RPMI7951 (cell line): ENCODE measurements at regions not wholly inside any gene's neighbourhood (a gene's known extent, or its start where the extent isn't known, plus 50 kb on each side); places are given as distances from the start of the nearest gene placed in this dataset.
"Not testable (repeated sequence)": the region's sequence is repeated elsewhere in the genome, so short reads cannot be mapped to it uniquely, and the experiment has no call there.

Experiments used
- DNase-seq: peaks from one replicate; pipeline ENCODE4 v3.0.0-alpha.2; 2012; ENCODE audit warnings: low read depth

DNA sequence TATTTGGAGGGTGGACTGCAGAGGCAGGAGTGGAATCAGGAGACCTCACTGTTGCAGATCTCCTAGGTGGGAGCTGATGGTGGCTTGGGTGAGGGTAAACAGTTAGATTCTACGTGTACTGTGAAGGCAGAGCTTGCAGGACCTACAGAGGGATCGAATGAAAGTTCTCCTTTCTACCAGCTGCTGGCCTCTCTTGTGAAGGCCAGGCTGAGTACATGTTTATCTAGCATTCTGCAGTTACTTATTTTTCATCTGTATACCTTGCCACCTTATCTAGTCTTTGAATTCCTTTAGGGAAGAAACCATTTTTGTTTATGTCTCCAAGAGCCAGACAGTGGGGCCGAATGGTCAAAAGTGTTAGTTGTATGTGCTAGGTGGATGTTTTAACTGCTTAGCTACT lies 57.6 kb downstream of the PTTG1 start:
- no peak for DNase-seq

- peak; percentile 84 for DNase-seq
Observed at GRCh38 chr5:160479926-160480325, 58.3 kb downstream of the PTTG1 start.

DNA sequence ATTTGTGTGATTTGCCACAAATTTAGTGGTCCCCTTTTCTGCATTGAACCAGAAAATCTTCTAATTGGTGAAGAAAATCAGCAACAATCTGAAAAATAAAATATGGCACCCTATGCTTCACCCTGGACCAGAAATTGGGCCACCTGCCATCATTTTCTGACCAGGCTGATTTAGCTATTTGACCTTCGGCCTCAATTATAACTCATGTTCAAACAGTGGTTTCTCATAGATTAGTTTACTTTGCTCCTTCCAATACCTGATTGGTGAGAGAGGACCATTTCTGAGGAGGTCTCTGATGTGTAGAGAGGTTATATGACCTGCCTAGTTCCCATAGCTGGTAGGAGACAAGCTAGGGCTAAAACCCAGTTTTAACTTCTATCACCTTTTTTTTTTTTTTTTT lies 59.0 kb downstream of the PTTG1 start:
- DNase-seq: no peak

- DNase-seq: no peak
Observed at GRCh38 chr5:160484678-160485077, 63.0 kb downstream of the PTTG1 start.

DNA sequence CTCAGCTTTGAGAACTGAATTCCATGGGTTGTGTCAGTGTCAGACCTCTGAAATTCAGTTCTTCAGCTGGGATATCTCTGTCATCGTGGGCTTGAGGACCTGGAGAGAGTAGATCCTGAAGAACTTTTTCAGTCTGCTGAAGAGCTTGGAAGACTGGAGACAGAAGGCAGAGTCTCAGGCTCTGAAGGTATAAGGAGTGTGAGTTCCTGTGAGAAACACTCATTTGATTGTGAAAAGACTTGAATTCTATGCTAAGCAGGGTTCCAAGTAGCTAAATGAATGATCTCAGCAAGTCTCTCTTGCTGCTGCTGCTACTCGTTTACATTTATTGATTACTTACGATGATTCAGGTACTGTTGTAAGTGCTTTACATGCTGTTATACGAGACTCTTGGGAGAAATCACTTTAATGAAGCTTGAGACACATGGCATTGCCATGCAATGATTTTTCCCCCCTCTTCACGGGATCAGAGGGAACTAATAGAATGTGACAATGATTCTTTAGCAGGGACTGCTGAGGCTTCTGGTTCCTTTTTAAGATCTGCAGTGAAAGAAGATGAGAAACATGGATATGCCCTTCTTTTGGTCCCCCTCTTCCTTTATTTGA lies 63.8 kb downstream of the PTTG1 start:
- no peak for DNase-seq

DNA sequence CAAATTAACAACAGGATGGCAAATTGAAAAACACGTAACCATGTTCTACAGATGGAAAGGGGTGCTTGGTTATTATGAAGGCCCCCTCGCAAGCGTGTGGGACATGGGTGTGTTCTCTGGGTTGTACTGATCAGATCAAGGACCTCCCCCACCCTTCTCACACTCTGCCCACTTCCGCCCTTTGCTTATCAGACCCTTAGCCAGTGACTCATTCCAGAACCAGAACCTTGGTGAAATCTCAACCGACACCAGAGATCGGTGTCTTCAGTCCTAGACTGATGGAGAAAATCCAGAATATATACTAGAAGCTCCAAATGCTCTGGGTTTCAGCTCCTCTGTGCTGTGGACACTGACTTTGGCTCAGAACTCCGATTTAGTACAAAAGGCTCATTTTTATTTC lies 64.9 kb downstream of the PTTG1 start:
- DNase-seq: no peak

- no peak for DNase-seq
Observed at GRCh38 chr5:160488394-160489325, 67.0 kb downstream of the PTTG1 start.

DNA sequence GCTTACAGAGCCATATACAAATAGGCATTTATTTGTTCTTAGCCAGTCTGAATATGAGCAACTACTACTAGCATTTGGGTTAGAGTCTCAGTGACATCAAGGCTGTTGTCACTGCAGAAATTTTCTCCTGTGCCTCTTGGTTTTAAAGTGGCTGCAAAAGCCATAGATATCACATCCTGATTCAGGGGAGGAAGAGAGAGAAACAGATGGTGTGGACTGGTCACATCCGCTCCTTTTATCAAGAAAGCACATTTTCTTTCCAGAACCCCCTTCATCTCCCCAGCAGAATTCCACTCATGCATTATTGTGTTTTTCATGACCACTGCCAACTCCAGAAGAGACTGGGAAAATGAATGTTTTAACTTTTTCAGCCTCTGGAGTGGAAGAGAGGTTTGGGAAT lies 69.8 kb downstream of the PTTG1 start:
- no peak for DNase-seq

GRCh38 chr5:160492565-160492964 lies 70.9 kb downstream of the PTTG1 start:
- peak; percentile 30 for DNase-seq

GRCh38 chr5:160493806-160494338 lies 72.2 kb downstream of the PTTG1 start:
- DNase-seq: no peak

DNA sequence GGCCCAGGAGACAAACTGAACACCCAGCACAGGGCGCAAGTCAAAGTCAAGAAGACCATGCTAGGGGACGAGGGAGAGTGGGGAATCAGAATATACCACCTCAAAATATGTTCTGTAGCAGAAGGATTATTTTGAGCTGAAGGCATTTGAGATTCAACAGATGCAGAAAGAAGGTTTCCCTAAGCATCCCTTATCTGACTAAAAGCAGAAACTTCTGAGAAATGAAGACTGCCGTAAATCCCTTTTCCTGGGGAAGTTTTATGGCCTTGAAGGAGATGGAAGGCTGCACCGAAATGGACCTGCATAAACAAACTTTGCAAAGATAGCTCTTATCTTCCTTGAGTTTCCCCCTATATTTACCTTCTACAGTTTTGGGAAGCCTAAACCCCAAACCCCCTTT lies 72.8 kb downstream of the PTTG1 start:
- DNase-seq: no peak

DNA sequence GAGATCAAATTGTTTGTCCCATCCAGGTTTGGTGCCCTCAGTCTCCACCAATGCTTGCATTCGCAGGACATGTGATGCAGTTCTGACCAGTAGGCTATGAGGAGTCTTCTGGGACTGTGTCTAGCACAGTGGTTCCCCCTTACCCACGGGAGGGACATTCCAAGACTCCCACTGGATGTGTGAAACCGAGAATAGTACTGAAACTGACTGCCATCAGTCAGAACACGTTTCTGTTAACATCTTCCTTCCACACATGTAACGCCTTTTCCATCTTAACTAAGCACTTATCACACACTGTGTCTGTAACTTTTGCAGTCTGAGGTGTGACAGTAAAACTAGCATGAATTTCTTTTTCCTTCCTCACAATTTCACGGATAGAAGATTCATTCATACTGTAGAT lies 74.7 kb downstream of the PTTG1 start:
- DNase-seq: no peak

DNA sequence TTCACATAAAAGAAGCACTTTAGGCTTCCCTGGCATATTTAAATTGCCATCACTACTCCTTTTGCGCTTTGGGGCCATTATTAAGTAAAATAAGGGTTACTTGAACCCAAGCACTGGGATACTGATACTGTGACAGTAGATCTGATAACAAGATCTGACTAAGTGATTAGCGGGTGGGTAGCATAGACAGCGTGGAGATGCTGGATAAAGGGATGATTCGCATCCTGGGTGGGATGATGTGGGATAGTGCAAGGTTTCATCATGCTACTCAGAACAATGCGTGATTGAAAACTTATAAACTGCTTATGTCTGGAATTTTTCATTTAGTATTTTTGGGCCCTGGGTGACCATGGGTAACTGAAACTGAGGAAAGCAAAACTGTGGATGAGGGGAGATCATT lies 75.1 kb downstream of the PTTG1 start:
- DNase-seq: peak; percentile 56

GRCh38 chr5:160497878-160498277 lies 76.2 kb downstream of the PTTG1 start:
- DNase-seq: no peak

- not testable (repeated sequence) for DNase-seq
Observed at GRCh38 chr5:160498441-160499043, 76.9 kb downstream of the PTTG1 start.

DNA sequence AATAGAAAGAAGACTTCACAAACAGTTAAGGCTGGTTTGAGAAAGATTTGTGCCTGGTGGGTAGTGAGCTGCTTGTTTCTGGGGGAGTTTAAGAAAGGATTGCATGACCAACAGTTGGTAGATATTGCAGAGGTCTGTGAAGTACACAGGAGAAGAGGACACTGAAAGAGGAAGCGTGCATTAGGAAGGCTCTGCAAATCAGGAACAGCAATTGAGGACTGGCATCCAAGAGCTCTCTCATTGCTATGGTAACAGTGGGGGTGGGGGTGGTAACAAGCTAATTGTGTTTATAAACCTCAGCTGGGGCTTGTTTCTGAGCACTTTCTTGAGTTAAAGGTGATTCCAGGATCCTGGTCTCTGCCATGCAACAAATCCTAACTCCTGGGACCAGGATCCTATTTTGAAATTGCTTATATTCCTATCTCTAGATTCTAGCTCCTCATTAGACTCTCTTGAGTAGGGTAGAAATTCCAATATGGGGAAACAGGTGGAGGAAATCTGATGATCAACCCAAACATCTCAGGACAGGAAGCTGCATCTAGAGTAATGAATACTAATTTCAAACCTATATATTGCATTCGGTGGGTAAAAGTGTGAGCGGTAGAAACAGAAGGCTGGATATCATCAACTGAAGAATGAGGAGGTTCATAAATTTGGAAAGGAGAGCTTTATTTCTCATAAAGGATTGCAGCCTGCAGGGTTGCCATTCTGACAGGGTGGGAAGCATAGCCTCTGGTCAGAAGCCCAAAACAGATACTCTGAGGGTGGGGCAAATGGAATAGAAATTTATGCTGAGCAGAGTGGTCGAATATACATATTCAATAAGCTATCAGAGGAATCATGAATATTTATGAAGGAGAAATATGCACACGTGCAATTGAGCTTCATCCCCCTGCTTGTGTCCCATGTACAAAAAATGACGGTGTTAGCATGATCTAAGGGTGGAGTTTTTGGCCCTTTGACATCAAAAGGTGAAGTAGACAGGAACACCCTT lies 79.4 kb downstream of the PTTG1 start:
- DNase-seq: no peak

GRCh38 chr5:160504906-160505305 lies 83.3 kb downstream of the PTTG1 start:
- DNase-seq: no peak

GRCh38 chr5:160506006-160507004 lies 84.7 kb downstream of the PTTG1 start:
- peak; percentile 88 for DNase-seq

DNA sequence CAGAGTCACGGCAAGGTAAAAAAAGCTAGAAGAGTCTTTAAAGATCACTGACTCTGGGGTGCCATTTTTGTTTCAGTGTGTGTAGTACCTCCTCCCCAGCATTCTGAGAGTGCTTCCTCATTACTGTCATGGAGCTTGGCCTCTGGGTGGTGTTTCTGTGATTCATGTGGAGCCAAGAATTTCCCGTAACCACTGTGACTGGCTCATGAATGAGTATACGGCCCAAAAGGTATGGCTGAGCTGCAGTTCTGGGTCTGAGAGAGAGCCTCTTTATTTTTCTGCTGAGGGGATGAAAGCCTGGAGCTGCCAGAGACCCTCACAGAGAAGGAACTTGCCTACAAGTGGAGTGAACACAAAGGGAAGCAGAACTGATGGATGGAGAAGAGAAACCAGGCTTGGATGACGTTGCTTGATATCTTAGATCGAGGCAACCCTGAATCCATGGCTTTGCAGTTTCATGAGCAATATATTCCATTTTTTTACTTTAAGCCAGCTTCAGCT lies 85.6 kb downstream of the PTTG1 start:
- peak; percentile 83 for DNase-seq
